Right lobe of liver (tissue), 4 donors: ENCODE measurements at regions not wholly inside any gene's neighbourhood (a gene's known extent, or its start where the extent isn't known, plus 50 kb on each side); places are given as distances from the start of the nearest gene placed in this dataset.

Source experiments
- CTCF ChIP-seq, 4 donors: fragments of 200-600 bp in 3 of 4; fragments of 450-650 bp in 1 of 4; IDR thresholded peaks; one replicate each; pipeline versions ENCODE4 v1.5.1 to v1.8.0; 2016 to 2022; ENCODE audit warnings: antibody characterized with exemption in 4 of 4, mild to moderate bottlenecking in 2 of 4
- POLR2A ChIP-seq: fragments of 450-650 bp; IDR thresholded peaks from one replicate; pipeline ENCODE4 v1.6.1; 2017; ENCODE audit warnings: antibody characterized with exemption, mild to moderate bottlenecking
- donor health status: DM: no; HTN: no; CAD: no.
- donor health status: DM: no; HTN: no; CAD: no.
- donor health status: DM: no; HTN: yes; CAD: no.

- TF ChIP-seq POLR2A (no peak), CTCF (IDR thresholded peaks at IDR 0.05) (no peak)
These were observed 142.8 kb upstream of the PLET1 start for GRCh38 chr11:112403432-112403831.
